ENCODE measurements at regions not wholly inside any gene's neighbourhood (a gene's known extent, or its start where the extent isn't known, plus 50 kb on each side); places are given as distances from the start of the nearest gene placed in this dataset.

DNA sequence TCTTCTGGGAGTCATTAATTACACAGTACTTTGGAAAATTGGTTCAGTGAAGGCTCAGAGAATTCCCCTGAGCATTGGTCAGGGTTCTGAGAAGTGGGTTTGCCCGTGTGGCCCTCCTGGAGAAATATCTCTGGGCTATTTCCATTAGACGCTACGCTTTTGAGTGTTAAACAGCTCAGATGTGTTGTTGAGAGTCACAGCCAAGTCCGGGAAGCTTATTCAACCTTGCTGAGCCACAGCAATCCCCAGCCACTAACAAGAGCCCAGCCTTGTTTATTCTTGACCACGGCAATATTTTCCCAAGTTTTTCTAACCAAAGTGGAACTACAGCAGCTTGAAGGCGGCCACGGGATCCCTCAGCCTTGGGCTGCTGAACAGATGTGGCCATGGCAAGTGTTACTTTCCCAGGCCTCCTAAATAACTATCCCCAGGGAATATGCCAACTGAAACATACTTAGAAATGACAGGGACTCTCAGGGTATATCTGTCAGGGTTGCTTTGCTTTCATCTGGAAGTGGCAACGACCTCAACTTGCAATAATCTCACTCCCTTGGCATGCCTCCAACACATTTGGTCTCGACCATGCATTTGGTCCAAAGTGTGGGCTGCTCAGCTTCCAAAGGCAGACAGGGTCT is 214.7 kb downstream of the EMX2 start (continued):
- TF ChIP-seq, protein P1, sequence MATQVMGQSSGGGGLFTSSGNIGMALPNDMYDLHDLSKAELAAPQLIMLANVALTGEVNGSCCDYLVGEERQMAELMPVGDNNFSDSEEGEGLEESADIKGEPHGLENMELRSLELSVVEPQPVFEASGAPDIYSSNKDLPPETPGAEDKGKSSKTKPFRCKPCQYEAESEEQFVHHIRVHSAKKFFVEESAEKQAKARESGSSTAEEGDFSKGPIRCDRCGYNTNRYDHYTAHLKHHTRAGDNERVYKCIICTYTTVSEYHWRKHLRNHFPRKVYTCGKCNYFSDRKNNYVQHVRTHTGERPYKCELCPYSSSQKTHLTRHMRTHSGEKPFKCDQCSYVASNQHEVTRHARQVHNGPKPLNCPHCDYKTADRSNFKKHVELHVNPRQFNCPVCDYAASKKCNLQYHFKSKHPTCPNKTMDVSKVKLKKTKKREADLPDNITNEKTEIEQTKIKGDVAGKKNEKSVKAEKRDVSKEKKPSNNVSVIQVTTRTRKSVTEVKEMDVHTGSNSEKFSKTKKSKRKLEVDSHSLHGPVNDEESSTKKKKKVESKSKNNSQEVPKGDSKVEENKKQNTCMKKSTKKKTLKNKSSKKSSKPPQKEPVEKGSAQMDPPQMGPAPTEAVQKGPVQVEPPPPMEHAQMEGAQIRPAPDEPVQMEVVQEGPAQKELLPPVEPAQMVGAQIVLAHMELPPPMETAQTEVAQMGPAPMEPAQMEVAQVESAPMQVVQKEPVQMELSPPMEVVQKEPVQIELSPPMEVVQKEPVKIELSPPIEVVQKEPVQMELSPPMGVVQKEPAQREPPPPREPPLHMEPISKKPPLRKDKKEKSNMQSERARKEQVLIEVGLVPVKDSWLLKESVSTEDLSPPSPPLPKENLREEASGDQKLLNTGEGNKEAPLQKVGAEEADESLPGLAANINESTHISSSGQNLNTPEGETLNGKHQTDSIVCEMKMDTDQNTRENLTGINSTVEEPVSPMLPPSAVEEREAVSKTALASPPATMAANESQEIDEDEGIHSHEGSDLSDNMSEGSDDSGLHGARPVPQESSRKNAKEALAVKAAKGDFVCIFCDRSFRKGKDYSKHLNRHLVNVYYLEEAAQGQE (IDR thresholded peaks at IDR 0.05; ENCODE audit: low read depth): no peak
- no peak for TF ChIP-seq POLR2A (IDR thresholded peaks at IDR 0.05; ENCODE audit: borderline replicate concordance, extremely low read depth, insufficient read depth, insufficient read length)
- TF ChIP-seq, protein P2, sequence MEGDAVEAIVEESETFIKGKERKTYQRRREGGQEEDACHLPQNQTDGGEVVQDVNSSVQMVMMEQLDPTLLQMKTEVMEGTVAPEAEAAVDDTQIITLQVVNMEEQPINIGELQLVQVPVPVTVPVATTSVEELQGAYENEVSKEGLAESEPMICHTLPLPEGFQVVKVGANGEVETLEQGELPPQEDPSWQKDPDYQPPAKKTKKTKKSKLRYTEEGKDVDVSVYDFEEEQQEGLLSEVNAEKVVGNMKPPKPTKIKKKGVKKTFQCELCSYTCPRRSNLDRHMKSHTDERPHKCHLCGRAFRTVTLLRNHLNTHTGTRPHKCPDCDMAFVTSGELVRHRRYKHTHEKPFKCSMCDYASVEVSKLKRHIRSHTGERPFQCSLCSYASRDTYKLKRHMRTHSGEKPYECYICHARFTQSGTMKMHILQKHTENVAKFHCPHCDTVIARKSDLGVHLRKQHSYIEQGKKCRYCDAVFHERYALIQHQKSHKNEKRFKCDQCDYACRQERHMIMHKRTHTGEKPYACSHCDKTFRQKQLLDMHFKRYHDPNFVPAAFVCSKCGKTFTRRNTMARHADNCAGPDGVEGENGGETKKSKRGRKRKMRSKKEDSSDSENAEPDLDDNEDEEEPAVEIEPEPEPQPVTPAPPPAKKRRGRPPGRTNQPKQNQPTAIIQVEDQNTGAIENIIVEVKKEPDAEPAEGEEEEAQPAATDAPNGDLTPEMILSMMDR (IDR thresholded peaks at IDR 0.05 in 2 of 3, conservative IDR thresholded peaks at IDR 0.05 in 1 of 3; ENCODE audit: borderline replicate concordance in 1 of 3, insufficient read depth in 1 of 3, low read depth in 2 of 3, low read length in 2 of 3): no peak

DNA sequence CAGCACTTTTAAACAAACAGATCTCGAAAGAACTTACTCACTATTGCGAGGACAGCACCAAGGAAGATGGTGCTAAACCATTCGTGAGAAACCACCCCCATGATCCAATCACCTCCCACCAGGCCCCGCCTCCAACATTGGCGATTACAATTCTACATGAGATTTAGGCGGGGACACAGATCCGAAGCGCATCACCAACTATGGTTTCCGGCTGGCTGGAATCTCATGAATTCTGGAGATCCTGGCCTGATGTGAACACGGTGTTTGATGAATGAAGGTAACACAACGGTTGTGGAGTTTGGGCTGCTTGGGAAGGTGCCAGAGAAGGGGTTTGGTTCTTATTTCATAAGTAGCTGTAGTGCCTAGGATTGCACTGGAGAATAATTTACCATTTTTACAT is 216.7 kb downstream of the EMX2 start:
- no peak overlapping the region for H3K27ac ChIP-seq (ENCODE audit: low read depth, low read length)
- BruUV-seq (replicated peaks): no TSS peak
- ChIA-PET POLR2A (no interaction called here), RAD21 (ENCODE audit: low non-redundant PET in 1 of 2, low total read pairs in 2 of 2, uncharacterized antibody in 2 of 2, unreplicated experiment in 2 of 2) (no interaction called here), CTCF (no interaction called here)
- TF ChIP-seq SP1 (IDR thresholded peaks at IDR 0.05; ENCODE audit: low read depth): no peak
- TF ChIP-seq, protein P2 (IDR thresholded peaks at IDR 0.05 in 2 of 3, conservative IDR thresholded peaks at IDR 0.05 in 1 of 3; ENCODE audit: borderline replicate concordance in 1 of 3, insufficient read depth in 1 of 3, low read depth in 2 of 3, low read length in 2 of 3): no peak
- TF ChIP-seq EZH2 (IDR thresholded peaks at IDR 0.05): no peak
- H2AFZ ChIP-seq (ENCODE audit: low read depth, low read length, poor library complexity, severe bottlenecking): no peak overlapping the region
- intact Hi-C loops (cut with micrococcal nuclease): loop anchor here (10.0 kb wide), 1 partner anchor 224 kb away; no protein-coding TSS in a partner anchor
- H3K79me2 ChIP-seq (ENCODE audit: insufficient read depth, low read length): no peaks in the 10 kb centered on the region
- ATAC-seq: no peak
- peaks cover 54% of the 10 kb centered on the region for H3K27me3 ChIP-seq (ENCODE audit: insufficient read depth, low read length)
- H3K9ac ChIP-seq (ENCODE audit: low read length): no peak overlapping the region
- H3K9me3 ChIP-seq (ENCODE audit: control insufficient read depth in 1 of 2, insufficient read depth in 1 of 2, low read depth in 1 of 2, low read length in 2 of 2): no peaks in the 10 kb centered on the region
- H3K4me1 ChIP-seq (ENCODE audit: control insufficient read depth in 1 of 2, insufficient read depth in 2 of 2, low read length in 2 of 2): no peaks in the 10 kb centered on the region
- no peak for DNase-seq (ENCODE audit: low read depth, low spot score)
- H3K4me3 ChIP-seq (replicated peaks in 1 of 2; ENCODE audit: low read depth in 1 of 2, low read length in 2 of 2): no peak overlapping the region
- no peaks in the 10 kb centered on the region for H4K20me1 ChIP-seq (ENCODE audit: insufficient read depth)
- no peaks in the 10 kb centered on the region for H3K36me3 ChIP-seq (ENCODE audit: control insufficient read depth in 1 of 2, insufficient read depth in 2 of 2, low read length in 2 of 2)
- H3K9me2 ChIP-seq (ENCODE audit: insufficient read depth): no peaks in the 10 kb centered on the region
- H3K4me2 ChIP-seq (ENCODE audit: low read length): no peak overlapping the region
